ENCODE measurements at regions not wholly inside any gene's neighbourhood (a gene's known extent, or its start where the extent isn't known, plus 50 kb on each side); places are given as distances from the start of the nearest gene placed in this dataset.
"Not testable (repeated sequence)": the region's sequence is repeated elsewhere in the genome, so short reads cannot be mapped to it uniquely, and the experiment has no call there.

GRCh38 chr4:30124621-30125020, 595.5 kb upstream of the PCDH7 start:
- not testable (repeated sequence) for ATAC-seq; DNase-seq (ENCODE audit: low spot score)

- ATAC-seq (no peak), DNase-seq (ENCODE audit: low spot score) (no peak)
Measured at GRCh38 chr4:30125868-30126267, 594.3 kb upstream of the PCDH7 start.

- DNase-seq (ENCODE audit: low spot score): no peak
- no peak for ATAC-seq
Measured at GRCh38 chr4:30126351-30126750, 593.8 kb upstream of the PCDH7 start.

GRCh38 chr4:30148828-30149227, 571.3 kb upstream of the PCDH7 start:
- not testable (repeated sequence) for DNase-seq (ENCODE audit: low spot score); ATAC-seq

- not testable (repeated sequence) for DNase-seq (ENCODE audit: low spot score); ATAC-seq
Measured at GRCh38 chr4:30149539-30149938, 570.6 kb upstream of the PCDH7 start.

GRCh38 chr4:30153427-30153826, 566.7 kb upstream of the PCDH7 start:
- DNase-seq (ENCODE audit: low spot score): no peak
- no peak for ATAC-seq

- ATAC-seq: no peak
- no peak for DNase-seq (ENCODE audit: low spot score)
Measured at GRCh38 chr4:30160140-30160539, 560.0 kb upstream of the PCDH7 start.

- DNase-seq (ENCODE audit: low spot score): no peak
- no peak for ATAC-seq
Measured at GRCh38 chr4:30172416-30172815, 547.8 kb upstream of the PCDH7 start.

- ATAC-seq (no peak), DNase-seq (ENCODE audit: low spot score) (no peak)
Measured at GRCh38 chr4:30181512-30181911, 538.7 kb upstream of the PCDH7 start.

GRCh38 chr4:30181918-30182317, 538.3 kb upstream of the PCDH7 start:
- no peak for ATAC-seq
- no peak for DNase-seq (ENCODE audit: low spot score)

- no peak for ATAC-seq
Measured at GRCh38 chr4:30182786-30183185, 537.4 kb upstream of the PCDH7 start.

GRCh38 chr4:30191902-30192301, 528.3 kb upstream of the PCDH7 start:
- ATAC-seq (no peak), DNase-seq (ENCODE audit: low spot score) (no peak)

More at GRCh38 chr4:30182786-30183185, 537.4 kb upstream of the PCDH7 start:
- DNase-seq (ENCODE audit: low spot score): no peak

- no peak for DNase-seq (ENCODE audit: low spot score)
- no peak for ATAC-seq
Measured at GRCh38 chr4:30207389-30207788, 512.8 kb upstream of the PCDH7 start.

GRCh38 chr4:30208731-30209435, 511.3 kb upstream of the PCDH7 start:
- DNase-seq (ENCODE audit: low spot score) (no peak), ATAC-seq (no peak)

GRCh38 chr4:30215973-30216372, 504.2 kb upstream of the PCDH7 start:
- not testable (repeated sequence) for ATAC-seq

GRCh38 chr4:30245140-30245539, 475.0 kb upstream of the PCDH7 start:
- DNase-seq (ENCODE audit: low spot score): no peak
- ATAC-seq: no peak

More at GRCh38 chr4:30215973-30216372, 504.2 kb upstream of the PCDH7 start:
- not testable (repeated sequence) for DNase-seq (ENCODE audit: low spot score)

GRCh38 chr4:30256116-30256832, 463.9 kb upstream of the PCDH7 start:
- DNase-seq (ENCODE audit: low spot score) (no peak), ATAC-seq (no peak)

GRCh38 chr4:30258949-30259348, 461.2 kb upstream of the PCDH7 start:
- DNase-seq (ENCODE audit: low spot score) (no peak), ATAC-seq (no peak)

- ATAC-seq (no peak), DNase-seq (ENCODE audit: low spot score) (no peak)
Measured at GRCh38 chr4:30262379-30262778, 457.8 kb upstream of the PCDH7 start.

GRCh38 chr4:30264465-30264864, 455.7 kb upstream of the PCDH7 start:
- no peak for ATAC-seq
- no peak for DNase-seq (ENCODE audit: low spot score)

- DNase-seq (ENCODE audit: low spot score) (no peak), ATAC-seq (no peak)
Measured at GRCh38 chr4:30265716-30266115, 454.5 kb upstream of the PCDH7 start.

- ATAC-seq (no peak), DNase-seq (ENCODE audit: low spot score) (no peak)
Measured at GRCh38 chr4:30268370-30268769, 451.8 kb upstream of the PCDH7 start.
